ENCODE measurements at regions not wholly inside any gene's neighbourhood (a gene's known extent, or its start where the extent isn't known, plus 50 kb on each side); places are given as distances from the start of the nearest gene placed in this dataset.

DNA sequence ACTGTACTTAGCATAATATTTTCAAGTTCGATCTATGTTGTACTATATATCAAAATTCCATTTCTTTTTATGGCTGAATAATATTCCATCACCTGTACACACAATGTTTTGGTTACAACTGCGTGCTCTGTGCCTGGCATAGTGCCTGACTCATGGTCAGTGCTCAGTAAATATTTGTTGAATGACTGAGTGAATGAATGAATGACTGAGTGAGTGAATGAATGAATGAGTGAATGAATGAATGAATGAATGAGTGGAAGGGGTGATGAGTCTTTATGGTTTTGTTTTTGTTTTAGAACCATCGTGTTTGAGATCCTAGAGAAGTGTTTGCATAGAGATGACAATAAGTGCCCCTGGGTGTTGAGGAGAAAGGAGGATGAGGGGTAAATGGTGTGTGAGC, 155.3 kb downstream of the MRM1 start:
- DNase-seq (ENCODE audit: low read depth in 3 of 3): no peak

DNA sequence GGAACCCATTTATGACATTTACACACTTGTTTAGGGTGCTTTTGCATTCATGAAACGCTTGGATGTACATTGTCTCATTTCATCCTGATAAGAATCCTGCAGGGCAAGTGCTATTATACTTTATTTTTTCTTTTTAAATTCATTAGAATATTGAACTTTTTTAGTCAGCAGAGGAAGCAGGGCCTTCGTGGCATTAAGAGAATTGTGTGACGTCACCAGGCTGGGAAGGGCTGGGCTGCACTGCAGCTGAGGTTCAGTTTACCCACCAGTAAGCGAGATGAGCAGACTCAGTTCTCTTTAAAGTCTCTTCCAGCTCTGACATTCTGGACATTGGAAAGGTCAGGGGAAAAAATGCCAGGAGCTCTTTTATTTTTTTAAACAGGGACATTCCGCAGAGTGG, 159.0 kb downstream of the MRM1 start:
- DNase-seq (ENCODE audit: low read depth in 3 of 3): no peak

DNA sequence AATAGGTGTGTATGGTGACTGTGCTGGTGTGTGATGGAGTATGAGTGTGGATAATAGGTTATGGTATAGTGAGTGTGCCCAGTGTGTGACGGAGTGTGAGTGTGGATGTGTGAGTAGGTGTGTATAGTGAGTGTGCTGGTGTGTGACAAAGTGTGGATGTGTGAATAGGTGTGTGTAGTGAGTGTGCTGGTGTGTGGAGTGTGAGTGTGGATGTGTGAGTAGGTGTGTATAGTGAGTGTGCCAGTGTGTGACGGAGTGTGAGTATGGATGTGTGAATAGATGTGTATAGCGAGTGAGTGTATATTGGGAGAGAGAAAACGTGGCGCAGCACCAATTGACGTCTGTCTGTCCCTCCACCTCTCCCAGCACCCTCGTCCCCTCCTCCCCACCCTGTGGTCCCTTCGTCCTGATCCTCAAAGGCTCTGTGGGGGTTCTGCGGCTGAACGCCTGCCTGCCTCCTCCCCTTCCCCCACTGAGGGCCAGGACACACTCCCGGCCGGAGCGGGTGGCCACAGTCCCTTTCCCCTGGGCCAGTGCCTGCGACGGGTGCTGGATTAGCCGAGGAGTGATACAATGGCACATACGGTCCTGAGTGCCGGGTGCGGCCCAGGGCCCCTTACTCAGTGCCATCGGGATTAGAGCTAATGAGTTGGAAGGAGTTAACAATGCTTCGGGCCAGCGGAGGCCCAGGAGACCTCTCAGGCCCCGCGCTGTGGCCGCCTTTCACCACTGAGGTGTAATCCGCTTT, 160.0 kb downstream of the MRM1 start:
- no peak for DNase-seq (ENCODE audit: low read depth in 3 of 3)

DNA sequence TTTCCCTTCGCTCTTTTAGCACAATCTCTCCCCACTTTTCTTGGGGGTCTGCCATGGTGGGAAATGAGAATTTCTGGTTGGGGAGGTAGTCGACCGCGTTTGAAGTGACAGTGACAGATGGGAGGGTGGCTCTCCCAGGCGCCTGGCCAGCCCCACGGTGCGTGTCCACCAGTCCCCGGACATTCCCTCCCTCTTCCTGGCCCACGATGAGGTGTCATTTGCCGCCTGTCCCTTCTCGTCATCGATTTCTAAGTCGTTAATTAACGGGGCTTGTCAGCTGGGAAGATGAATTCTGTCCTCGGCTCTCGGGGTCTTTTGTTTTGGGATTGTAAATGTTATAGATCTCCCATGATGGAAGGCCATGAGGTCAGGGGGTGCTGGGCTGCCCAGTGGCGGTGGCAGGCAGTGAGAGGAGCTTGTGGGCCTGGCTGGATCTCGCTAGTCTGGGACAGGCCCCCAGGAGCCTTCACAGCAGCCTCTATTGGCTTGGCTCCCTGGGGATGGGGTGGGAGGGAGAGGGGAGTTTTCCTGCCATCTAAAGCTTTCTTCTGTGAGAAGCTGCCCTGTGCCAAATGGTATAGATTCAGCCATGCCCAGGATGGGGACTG, 164.2 kb downstream of the MRM1 start:
- DNase-seq (ENCODE audit: low read depth in 3 of 3): no peak

DNA sequence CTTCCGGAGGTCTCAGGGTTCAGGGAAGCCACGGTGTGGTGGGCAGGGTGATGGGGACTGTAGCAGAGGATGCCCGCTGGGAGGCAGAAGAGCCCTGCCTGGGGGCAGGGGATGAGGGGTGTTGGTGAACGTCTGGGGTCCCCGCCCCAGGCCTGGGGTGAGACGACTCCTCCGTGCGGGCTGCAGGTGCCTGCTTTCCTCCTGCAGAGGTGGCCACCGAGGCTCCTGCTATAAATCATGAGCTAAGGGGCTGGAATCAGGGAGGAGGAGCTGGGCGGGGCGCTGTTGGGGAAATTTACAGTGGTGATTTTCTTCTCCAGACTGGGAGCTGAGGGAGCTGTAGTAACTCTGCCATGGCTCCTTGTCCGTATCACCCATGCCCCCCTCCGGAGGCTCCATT, 167.0 kb downstream of the MRM1 start:
- DNase-seq (ENCODE audit: low read depth in 3 of 3): no peak

DNA sequence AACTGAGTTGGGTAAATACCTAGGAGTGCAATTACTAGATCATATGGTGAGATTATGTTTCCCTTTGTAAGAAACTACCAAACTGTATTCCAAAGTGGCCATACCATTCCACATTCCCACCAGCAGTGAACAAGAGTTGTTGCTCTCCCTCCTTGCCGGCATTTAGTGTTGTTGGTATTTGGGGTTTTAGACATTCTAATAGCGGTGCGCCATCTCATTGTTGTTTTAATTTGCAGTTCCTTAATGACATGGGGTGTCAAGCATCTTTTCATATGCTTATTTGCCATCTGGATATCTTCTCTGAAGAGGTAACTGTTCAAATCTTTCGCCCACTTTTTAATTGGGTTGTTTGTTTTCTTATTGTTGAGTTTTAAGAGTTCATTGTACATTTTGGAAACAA, 164.2 kb upstream of the LHX1 start:
- no peak for DNase-seq (ENCODE audit: low read depth in 3 of 3)

DNA sequence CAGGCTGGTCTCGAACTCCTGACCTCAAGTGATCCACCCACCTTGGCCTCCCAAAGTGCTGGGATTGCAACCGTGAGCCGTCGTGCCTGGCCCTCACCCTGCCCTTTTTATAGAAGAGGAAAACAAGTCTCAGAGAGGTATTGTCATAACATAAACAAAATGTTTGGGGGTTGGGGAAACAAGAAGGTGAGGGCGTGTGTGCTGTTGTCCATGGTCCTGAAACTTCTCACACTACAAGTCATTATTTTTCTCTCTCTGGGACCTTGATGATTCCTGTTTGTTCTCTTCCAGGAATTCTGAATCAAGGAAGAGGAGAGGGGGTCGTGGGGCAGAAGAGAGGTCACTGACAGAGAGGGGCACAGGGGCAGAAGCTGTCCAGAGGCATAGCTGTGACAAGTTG, 160.2 kb upstream of the LHX1 start:
- no peak for DNase-seq (ENCODE audit: low read depth in 3 of 3)

DNA sequence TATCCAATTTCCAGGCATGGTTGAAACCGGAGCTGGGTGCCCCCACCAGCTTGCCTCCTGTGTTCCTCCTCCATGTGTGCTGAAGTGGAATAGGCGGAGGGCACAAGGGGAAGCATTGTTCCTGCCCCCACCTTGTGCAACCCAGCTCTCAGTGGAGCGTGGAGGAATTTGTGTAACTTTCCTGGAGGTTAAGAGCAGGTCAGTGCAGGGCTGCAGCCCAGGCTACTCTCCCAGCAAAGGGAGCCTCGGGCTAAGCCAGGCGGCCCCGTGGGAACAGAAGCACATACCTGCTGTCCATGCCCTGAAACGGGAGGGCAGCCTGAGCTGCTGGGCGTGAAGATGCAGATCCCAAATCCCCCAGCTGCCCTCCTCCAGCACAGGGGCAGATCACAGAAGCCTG, 158.8 kb upstream of the LHX1 start:
- no peak for DNase-seq (ENCODE audit: low read depth in 3 of 3)

DNA sequence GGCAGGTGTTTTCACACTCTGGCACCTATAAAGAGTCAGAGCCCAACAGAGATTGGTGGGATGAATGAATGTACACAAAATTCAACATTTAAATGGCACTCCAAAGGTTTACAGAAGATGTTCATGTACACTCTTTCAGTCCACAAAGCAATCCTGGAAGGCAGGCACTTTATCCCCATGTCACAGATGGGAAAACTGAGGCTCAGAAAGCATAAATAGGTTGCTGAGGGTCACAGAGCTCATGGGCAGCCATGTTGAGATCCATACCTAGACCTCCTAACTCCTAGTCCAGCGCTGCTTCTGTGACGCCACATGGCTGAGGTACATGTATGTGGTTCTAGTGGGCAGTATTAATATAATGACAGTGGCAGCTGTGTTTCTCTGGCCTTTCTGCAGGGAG, 157.7 kb upstream of the LHX1 start:
- no peak for DNase-seq (ENCODE audit: low read depth in 3 of 3)

DNA sequence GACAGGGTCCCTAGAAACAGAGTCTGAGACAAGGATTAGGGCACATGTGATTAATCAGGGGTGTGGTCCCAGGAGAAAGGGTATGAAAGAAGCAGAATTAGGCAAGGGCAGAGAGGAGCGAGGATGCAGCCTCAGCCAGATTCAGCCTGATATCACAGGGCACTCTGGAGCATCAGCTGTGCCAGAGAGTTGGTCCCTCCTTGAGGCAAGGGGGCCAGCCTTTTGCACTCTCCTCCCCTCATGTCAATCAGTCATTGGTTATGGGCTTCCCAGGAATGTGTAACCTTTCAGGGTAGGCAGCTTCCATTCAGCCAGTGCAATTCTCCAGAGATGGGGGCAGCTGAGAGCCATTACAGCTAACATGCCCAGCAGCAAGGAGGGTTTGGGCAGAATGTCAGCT, 152.6 kb upstream of the LHX1 start:
- DNase-seq (ENCODE audit: low read depth in 3 of 3): no peak

DNA sequence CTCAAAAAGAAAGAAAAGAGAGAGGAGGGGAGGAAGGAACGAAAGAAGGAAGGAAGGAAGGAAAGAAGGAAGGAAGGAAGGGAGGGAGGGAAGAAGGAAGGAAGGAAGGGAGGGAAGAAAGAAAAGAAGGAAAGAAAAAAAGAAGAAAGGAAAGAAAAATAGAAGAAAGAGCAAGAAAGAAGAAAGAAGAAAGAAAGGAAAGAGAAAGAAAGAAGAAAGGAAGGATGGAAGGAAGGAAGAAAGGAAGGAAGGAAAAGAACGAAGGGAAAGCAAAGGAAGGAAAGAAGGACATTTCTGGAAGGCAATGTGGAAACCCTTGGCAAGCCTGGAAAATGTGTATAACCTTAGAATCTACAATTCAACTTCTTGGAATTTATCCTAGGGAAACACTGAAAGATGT, 150.4 kb upstream of the LHX1 start:
- no peak for DNase-seq (ENCODE audit: low read depth in 3 of 3)

DNA sequence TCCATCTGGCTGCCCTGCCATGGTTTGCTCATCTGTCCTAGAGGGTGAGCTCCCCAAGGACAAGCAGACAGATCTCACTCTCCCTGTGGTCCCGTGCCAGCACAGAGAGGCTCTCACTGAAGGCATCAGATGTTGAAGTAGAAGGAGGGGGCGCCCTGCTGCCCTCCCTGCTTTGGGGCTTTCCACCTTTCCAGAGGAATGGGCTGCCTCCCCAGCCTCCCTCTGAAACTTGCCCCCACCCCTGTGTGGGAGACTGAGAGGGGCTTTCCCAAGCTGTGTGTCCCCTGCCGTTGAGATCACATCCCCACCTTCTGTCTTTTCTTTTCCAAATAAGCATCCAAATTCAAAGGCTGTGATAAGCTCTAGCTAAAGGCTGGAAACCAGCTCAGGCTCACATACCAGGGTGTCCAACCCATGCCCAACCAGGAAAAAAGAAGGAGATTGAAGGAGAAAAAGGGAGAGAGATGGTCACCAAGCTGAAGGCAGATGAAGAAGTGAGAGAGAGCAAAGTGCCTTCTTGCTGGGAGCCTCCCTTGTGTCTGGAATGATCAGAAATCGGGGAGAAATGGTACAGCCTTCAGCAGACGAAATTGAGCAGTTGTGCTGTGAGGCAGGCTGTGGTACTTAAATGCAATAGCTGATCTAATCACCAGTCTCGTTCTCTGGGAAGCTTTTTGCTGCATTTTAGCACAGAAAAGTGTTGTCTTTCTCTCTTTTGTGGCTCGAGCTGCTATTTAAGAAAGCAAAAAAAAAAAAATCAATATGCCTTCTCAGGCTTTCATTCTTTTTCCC, 145.9 kb upstream of the LHX1 start:
- DNase-seq (ENCODE audit: low read depth in 3 of 3): no peak

DNA sequence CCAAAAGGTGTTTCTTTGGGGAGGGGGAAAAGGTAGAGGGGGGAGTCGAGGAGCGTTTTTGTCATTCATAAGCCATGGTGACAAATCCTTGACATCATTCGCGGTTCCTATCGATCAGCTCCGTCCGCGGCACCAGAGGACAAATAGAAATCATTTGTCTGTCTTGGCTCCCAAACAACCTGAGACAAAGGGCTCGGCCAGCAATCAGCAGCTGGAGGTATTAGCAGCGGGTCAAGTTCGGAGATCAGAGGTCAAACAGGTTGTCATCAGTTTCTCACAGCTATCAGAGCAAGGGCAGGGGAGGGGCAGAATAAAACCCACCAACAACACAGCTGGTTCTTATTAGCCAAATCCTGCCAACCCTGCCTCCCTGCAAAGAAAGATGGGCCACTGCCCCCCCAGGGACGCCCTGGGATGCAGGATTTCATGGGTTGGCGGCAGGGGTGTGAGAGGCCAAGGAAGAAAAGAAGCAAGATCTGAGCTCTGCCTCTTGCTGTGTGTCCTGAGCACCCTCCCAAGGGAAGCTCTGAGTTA, 145.3 kb upstream of the LHX1 start:
- no peak for DNase-seq (ENCODE audit: low read depth in 3 of 3)

DNA sequence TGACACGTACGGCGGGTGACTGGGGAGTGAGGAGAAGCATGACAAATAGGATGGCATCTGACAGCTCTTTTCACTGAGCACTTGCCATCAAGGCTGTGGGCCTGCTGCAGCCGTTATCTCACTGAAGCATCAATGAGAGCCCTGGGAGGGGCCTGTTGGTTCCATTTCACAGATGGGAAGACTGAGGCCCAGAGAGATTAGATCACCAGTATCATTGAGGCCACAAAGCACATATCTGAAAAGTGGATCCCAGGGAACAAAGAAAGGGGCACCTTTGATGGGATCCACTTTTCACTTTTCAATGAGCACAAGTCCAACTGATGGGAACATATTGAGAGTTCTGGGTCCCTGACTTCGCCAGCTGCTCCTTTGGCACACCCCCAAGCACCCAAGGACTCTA, 144.4 kb upstream of the LHX1 start:
- DNase-seq (ENCODE audit: low read depth in 3 of 3): no peak

DNA sequence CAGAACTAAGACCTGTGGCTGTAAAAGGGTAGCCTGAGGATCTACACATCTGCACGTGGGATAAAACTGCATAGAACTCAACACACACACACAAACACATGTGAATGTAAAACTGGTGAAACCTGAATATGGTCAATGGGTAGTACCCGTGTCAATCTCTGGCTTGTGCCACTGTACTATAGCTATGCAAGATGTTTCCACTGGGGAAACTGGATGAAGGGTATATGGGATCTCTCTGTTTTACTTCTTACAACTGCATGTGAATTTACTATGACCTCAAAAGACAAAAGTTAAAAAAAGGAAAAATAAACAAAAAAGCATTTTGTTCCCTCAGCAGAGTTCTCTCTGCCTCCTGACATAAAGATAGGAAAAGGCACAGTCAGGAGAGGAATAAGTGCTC, 143.3 kb upstream of the LHX1 start:
- no peak for DNase-seq (ENCODE audit: low read depth in 3 of 3)

DNA sequence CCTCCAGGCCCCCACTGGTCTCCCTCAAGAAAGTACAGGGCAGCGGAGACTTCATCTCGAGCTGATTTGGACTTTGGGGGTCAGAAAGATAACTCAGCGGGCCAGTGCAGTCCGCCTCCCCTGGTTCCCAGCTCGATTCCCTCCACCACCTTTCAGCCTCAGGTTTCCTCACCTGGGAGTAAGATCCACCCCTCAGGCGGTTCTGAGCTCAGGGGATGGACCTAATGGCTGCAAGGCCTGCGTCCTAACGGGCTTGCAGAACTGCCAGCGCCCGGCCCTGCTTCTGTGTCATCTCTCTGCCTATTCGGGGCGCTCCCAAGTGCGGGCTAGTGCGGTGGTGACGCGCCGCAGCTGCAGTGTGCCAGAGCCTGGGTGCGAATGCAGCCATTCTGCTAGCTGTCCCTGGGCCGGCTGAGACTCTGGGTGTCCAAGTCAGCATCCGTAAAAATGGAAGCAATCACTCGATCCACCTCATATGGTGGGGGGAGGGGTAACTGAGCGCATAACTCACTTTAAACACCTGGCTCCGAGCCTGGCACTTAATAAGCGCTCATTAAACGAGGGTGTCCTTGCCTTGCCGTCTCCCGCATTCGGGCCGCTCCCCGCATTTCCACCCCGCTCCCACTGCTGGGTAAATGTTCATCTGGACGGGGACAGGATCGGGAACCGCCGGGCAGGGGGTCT, 129.6 kb upstream of the LHX1 start:
- no peak for DNase-seq (ENCODE audit: low read depth in 3 of 3)

DNA sequence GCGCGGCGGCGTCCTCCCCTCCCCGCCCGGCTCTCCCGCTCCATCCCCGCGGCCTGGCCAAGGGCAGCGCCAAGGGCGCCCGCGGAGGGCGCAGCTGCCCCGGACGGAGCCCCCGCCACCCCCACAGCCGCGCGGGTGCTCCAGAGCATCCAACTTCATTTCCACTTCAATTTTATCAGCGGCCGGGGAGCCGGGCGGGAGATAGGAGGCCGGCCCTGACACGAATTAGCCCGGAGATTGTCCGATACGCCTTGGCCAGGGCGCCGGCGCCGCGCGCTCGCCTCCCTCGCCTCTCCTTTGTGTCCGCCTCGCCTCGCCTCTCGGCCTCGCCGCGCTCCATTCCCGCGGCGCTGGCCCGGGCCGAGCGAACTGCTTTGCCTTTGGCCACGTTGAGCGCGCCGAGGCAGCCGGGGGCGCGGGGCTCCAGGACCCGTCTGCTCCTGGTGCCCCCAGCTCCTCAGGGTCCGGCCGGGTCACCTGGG, 129.1 kb upstream of the LHX1 start:
- no peak for DNase-seq (ENCODE audit: low read depth in 3 of 3)

DNA sequence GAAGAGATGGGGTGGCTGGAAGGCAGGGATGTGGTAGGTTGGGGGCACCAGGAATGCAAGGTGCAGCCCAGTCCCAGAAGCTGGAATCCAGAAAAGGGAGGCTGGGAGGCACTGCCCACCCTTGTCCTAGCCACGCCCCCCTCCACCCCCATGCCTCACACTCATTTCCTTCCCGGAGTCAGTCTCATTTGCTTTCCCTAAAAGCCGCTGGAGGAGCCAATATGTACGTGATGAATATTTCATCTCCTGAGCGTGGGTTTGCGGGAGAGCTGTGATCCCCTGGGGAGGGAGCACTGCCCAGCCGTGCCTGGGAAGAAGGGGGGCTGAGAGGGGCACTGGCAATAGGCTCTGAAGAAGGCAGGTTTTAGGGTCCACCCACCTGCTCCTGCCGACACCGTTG, 124.5 kb upstream of the LHX1 start:
- DNase-seq (ENCODE audit: low read depth in 3 of 3): no peak

DNA sequence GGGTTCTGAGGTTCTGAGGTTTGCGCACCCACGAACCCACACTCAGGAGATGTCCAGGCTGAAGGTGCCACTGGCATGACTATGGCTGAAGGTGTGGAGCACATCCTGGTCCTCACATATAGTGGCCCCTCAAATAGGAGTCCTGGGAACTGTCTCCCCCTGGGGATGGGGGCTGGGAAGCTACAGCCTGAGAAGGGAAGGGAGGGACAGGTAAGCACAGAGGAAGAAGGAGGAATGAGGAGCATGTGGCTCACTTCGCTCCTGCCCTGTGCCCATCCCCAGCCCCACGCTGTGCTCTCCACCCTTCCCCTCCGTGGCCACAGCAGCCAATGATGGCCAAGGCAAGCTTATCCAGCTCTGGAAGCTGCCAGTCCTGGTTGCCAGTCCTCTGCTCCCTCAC, 123.9 kb upstream of the LHX1 start:
- DNase-seq (ENCODE audit: low read depth in 3 of 3): no peak

DNA sequence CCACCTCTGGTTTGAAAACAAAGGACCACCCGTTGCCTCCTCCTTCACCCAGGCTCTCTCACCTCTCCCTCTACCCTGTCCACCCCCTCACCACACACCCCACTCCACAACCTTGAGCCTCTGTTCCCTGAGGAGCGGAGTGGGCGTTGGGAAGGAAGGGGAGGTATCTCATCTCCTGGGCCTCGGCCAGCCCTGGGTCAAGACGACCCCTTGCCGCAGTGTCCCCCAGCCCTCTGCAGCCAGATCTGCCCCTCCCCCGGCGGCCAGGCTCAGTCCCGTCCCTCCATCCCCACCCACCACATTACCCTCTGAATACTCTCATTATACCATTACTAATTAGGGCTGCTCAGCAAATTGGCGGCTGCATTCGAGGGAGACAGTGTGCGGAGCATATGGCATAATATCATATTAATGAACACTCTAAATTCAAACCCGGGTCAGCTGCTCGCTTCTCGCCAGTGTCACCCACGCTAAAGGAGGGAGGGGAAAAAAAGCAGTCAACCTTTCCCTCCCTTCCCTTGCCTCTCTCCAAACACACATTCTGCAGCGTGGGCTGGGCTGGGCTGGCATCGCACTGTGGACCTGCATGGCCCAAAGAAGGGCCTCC, 123.2 kb upstream of the LHX1 start:
- DNase-seq (ENCODE audit: low read depth in 3 of 3): no peak

DNA sequence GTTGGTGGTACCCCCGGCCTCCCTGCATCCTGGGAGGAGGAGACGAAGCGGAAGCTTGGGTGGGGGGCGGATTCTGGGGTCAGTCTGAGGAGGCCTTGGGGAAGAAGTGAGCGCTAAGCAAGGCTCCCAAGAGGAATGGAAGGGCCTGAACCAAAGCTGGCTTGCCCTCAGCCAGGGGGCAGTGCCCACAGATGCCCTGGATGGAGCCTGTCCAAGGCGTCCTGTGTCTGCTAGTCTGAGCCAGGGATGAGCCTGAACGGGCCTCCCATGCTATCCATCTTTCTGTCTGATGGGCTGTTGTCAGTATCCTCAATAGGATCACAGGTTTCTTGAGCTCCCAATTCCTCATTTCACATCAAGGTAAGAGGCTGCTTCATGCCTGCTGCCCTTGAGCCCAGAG, 122.3 kb upstream of the LHX1 start:
- no peak for DNase-seq (ENCODE audit: low read depth in 3 of 3)
